GM18861 (cell line): ENCODE measurements at regions not wholly inside any gene's neighbourhood (a gene's known extent, or its start where the extent isn't known, plus 50 kb on each side); places are given as distances from the start of the nearest gene placed in this dataset.

ENCODE experiments used
- ATAC-seq: cut with Tn5 transposase; IDR thresholded peaks from one replicate; pipeline ENCODE4 v1.9.1; 2021; ENCODE audit not compliant: unreplicated experiment

DNA sequence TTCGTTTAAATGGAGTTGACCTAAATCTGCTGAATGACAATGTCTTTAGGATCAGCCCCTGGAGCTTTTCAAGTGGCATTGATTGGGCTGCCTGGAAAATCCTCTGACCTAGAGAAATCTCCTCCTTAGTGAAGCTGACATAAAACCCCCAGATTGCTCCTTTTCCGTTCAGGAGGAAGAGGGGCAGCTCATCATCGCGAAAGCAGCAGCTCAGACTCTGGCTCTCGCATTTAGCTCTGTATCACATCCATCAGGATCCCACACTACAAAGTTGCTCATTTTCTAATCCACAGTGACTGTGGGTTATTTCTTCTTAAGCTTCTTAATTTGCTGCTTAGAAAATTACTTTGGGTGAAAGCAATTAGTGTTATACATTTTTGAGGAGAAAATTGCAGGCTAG is 373.7 kb downstream of the ENC1 start:
- no peak for ATAC-seq

DNA sequence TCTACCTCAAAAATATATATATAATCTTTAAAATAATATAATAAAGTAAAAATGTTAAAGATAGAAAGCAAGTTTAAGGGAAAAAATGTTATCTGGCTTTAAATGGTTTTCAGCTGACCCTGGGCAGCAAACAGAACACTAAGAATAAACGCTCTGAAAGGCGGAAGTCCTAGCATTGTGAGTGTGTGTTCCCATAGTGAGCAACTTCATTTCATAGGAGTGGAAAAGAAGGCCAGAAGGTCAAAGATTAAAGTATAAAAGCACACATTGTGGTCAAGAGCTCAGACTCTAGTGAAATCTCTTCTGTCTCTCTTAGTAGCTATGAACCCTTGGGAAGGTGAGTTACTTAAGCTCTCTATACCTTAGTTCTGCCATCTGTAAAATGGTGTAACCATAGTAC is 374.4 kb downstream of the ENC1 start:
- ATAC-seq, result no peak

DNA sequence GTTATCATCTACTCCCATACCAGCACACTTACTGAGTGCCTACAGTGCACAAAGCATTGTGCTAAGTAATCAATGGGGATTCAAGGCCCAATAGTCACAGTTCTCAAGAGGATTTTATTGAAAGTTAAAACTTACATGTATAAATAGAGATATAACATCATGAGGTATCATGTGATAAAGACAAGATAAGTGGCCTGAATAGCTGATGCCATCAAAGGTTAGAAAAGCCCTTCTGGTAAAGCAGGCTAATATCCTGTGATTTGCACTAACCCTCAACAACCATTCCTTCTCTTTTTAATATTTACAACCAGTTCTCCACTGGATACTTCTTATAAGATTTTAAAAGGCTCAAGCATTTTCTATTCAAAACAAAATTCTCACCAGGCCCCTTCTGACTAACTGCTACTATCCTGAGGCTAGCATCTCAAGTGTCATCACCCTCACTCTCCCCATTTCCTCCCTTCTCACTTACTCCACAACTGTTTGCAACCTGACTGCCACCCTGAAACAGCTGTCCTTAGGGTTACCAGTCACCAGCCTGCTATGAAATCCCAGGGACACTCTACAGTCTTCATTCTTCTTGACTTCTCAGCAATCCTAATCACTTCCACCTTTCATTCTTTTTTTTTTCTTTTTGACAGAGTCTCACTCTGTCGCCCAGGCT is 377.9 kb downstream of the ENC1 start:
- no peak for ATAC-seq

DNA sequence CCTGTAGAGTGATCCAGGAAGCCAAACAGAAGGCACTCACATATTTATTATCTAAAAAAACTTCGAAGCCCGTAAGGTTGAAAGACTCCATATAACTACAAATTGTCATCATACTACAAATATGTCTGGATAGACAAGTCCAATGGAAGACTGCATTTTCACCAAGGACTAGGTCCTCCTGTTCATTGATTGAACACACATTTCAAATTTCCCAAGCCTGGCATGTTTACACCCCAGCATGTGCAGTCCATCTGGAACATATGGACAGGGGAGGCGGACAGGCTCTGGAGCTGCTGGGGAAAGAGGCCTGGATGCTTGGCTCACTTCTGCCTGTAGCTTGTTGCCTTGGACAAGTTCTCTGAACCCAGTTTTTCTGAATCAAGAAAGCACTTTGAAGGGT is 378.7 kb downstream of the ENC1 start:
- ATAC-seq, result no peak

DNA sequence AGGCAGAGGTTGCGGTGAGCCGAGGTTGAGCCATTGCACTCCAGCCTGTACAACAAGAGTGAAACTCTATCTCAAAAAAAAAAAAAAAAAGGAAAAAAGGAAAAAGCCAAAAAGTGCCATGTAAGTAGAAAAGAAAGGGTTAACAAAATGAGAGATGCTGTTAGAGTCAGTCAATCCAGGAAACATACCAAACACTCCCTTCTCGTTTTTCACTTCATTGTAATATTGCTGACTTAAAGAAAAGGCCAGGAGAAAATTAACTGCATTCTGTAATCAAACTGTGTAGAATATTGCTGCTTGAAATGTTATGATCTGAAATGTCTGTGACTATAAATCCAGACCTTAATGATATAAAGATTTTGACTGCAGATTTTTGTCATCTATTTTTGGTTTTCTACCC is 379.1 kb downstream of the ENC1 start:
- ATAC-seq, result no peak

DNA sequence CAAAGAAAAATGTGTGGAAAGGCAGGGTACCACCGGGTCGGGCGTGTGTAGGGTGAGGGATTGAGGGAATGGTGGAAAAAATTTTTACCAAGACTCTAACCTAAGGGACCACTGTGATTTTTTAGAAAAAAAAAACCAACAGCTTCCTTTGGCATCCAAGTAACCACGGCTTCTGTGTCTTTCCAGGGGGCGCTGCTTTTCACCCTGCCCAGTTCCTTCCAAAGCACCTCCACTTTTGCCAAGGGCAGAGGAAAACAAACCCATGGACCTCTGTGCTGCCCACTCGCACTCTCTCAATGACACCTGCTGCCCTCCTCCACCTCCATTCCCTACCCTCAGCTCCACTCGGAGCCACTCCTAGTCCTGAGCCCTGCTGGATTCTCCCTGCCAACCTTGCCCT is 381.0 kb downstream of the ENC1 start:
- ATAC-seq, result no peak

DNA sequence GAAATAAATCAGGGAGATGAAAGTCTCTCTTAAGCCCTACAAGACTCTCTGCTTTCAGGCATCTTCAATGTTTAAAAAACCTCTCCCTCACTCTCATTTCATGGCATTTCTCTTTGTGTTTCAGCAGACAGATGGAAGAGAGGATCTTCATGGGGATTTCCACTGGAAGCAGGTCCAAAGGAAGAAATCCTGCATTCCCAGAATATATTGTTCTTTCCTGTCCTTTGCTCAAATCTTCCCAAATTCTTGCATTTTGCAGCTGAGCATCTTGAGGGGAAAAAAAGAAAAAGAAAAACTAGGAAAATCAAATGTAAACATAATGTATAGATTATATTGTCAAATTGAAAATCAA is 382.2 kb downstream of the ENC1 start:
- ATAC-seq, result no peak

DNA sequence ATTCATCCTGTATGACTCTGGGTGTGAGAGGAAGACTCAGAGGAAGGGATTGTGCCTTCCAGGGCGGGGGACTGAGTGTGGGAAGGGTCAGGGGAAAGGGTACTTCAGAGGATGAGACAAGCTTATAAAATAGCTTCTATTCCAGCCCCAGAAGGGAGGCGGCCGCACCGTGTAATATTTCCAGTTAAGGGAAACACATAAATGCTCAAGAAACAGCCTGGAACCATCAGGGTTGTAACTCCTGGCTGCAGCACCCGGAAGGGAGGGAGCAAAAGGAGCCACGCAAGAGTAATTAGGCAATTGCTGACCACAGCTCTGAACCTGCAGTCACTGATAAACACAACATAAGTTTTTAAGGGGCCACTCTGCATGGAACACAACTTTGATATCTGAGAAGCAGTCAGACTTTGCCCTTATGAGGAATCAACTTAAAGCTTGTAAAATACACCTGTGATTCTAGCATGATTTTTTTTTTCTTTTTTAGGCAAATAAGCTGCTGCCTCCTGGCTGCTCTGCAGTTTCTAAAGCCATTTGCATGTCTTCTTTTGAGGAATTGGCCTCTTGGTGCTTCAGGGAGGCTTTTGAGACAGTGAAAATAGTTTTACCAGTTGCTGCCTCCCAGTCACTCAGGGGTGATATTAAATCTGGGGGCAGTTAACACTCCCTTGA is 382.7 kb downstream of the ENC1 start:
- peak; percentile 64 for ATAC-seq

DNA sequence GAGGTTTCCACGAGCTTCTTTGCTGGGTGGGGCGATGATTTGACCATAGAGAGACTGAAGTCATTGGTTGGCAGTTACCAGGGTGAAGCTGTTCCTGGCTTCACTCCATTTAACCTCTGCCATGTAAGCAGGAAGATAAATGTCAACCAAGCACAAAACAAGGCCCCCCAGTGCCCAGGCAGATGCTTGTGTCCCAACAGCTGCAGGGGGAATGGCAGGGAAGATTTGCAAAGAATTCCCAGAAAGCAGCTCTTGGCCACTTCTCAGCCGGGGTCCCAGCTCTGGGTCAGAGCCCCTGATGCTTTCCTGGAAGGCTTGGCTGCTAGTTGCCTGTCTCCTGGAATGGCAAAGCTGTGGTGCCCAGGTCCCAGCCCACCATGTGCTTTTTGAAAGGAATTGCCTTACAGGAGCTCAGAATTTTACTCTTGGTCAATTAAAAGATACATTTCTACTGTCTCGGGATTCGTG is 383.4 kb downstream of the ENC1 start:
- ATAC-seq, result no peak

DNA sequence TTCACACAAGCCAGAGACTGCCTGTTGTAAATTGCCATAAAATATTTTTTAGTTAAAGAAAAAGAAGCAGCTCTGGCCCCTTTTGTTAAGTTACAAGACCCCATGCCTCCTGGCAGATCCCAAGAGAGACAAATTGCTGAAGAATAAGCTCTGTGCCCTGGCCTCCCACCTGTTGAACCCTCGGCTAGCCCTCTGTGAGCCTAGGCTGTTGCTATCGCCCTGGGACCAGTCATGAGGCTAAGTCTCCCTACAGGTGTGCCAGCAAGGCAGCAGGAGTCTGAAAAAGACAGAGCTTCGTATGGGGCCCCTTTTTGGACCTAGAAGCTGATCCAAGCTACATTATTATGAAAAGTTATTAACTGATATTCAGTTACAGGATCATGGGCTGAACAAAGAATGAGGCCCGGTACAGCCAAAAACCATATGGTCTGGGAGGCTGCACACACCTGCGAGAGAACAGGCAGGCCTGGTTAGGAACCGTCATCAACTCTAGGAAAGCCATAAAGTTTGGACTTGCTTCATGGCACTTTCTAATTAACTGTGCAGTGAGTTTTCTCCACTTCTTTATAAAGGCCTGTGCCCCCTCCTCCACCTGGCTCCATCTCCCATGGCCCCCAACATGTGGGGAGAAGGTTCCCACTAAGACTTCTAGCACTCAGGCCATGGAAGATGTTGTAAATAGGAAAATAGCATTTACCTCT is 384.7 kb downstream of the ENC1 start:
- ATAC-seq, result no peak

DNA sequence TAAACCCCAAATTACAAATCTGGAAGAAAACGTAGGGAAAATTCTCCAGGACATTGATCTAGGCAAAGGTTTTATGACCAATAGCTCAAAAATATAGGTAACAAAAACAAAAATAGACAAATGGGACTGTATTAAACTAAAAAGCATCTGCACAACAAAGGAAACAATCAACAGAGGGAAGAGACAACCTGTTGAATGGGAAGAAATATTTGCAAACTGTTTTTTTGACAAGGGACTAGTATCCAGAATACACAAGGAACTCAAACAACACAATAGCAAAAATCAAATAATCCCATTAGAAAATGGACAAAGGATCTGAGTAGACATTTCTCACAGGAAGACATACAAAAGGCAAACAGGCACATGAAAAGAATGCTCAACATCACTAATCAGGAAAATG is 386.3 kb downstream of the ENC1 start:
- ATAC-seq, result no peak

DNA sequence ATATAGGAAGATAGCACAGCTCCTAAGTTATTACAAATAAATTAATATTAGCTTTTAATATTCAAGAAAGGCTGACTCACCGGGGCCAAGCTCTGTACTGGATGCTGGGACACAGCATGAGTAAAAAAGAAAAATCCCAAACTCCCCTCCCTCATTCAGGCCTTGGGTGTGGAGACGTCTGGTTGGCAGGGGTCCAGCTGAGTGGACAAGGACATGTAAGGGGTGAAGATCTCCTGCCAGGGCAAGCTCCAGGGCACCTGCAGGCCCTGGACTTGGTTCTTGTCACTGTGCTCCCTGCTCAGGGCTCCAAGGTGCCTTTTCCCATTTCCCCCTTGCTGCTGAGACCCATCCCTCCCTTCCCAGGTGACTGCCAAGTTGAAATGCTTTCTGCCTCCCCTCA is 388.5 kb downstream of the ENC1 start:
- ATAC-seq, result no peak

DNA sequence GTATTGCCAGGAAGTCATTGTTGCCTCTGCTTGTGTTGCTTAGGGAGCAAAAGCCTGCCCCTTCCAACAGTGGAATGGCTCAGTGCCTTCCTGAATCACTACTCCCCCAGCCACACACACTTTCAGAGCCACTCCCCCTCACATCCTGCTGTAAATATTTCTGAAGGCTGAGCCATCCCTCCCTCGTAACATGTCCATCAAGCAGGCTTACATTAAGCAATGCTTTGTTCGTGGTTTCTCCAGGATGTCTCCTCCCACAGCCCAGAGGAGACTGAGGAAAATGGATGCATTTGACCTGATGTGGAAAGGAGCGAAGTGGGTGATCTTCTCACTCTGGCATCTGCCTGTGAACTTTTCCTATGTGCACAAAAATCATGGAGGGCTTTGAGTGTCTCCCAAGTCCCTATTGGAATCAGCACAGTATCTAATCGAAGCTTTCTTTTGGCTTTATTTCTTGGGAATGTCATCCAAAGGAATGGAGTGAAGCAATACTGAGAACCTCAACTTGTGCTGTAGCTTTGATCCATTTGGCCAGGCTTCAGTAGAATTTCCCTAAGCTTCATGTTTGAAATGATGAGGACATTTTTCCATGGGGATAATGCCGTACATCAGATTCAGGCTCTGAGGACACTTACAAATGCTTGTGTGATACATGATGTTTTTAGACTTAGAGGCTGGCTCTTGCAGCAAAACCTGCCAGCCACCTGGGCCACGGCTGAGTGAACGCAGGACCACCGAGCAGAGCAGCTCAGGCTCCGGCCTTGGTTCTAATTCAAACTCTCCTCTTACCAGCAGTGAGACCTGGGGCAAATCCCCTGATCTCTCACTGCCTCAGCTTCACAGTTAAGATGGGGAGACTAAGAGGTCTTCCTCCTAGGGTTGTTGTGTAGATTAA is 389.1 kb downstream of the ENC1 start:
- ATAC-seq, result no peak

DNA sequence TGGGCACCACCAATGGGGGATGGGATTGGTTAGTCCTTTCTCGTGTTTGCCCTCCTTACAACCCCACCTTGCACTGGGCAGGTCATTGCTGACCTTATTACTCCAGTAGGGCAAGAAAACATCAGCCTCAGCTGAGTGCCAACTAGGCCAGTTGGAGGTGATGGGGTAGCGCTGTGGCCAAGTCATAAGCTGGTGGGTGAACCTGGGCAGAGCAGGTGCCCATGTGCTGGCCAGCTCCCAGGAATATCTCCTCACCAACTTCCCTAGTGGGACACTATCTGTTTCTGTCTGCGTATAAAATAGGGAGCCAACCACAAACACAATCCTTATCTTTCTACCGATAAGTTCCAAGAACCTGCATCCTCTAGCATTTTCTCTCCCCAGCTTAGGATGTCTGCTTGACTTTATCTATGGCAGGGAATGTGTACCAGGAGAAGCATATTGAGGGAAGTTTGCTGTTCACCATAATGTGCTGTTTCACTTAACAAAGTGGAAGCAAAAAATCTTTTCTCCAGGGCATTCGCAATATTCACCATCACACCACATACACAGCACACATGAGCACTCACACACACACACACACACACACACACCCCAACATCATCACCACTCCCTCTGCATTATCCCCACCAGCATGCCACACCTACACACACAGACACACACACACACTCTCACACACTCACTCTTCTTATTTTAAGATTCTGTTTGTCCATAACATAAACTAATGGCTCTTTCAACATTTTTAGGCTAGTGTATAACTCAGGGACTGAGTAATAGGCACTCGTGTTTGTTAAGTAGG is 390.0 kb downstream of the ENC1 start:
- ATAC-seq, result no peak

DNA sequence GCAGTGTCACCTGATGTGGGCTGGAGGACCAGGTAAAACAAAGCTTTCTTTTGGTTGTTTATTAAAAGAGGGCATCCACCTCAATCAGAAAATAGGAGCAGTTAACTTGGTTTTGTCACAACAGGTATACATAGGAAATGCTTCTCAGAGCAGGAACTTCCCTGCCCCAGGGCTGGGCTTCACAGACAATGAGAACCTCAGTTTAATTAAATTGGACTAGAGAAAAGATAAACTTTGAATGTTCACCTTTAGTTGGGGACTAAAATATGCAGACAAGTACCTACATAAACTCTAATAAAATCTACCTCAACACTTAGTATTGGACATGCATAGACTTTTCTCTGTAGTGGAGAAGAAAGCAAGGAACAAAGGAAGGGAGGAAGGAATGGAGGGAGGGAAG is 392.0 kb downstream of the ENC1 start:
- ATAC-seq, result no peak

DNA sequence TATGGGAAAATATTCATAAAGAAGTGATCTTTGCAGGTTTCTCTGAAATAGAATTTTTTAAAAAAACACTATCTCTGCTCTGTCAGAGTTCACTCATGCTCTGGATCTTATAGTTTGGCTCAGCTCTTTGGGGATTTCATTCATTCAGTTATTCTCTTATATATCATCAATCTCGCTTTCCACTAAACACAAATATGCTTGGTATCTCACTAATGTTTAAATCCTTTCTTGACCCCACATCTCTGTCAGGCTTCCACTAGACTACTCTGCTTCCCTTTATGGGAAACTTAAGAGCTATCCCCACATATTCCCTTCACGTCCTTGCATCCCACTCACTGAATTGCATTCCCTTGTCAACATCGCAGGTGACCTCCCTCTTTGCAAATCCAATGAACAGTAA is 396.1 kb downstream of the ENC1 start:
- no peak for ATAC-seq

DNA sequence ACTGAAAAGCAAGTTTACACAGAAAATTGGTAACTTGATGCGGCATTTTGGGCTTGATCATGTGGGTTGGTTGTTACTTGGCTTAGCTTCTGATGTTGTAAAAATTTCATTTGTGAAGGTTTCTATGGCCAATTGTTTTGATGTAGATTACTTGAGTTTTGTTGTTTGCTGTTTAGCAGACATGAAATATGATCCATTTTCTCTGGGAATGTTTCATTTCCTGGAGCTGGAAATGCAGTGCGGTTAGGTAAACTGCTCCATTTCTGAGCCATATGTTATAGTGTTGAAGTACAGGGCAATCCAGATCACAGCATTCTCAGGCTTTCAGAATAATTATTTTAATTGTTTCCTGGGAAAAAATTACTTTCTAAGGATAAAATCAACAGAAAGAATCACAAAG is 396.9 kb downstream of the ENC1 start:
- no peak for ATAC-seq

DNA sequence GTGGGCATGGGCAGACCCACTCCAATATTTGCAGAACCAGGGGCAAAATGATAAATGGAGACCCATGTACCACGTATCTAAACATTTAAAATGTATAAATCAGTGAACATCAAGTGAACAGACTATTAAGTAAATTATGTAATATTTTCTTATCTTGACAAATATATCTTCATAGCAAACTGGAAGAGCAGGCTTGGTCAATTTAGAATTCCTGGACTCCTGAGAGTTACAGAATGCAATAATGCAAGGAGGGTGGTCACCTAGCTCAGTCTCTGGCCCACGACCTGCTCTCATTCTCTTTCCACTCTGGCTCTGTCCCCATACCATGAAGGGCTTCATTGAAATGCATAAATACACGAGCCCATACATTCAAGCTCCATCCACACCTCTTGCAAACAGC is 398.0 kb downstream of the ENC1 start:
- no peak for ATAC-seq

DNA sequence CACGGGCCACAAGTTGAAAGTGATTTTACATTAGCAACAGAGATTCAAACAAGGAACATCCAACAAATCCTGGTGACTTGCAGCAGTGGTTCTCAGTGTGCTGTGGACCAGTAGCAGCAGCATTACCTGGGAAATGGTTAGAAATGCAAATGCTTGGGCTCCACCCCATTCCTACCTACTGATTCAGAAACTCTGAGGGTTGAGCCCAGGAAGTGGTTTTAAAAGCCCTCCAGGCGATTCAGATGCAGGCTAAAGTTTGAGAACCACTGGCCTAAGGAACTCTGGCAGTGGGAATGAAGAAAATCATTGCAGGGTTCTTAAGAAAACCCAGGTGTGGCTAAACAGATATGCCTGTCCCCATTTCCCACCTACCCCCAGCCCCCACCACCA is 398.8 kb downstream of the ENC1 start:
- no peak for ATAC-seq
